Activated CD8-positive, alpha-beta memory T cell treated with anti-CD3 and anti-CD28 coated beads for 4 hours (primary cell): ENCODE measurements at regions not wholly inside any gene's neighbourhood (a gene's known extent, or its start where the extent isn't known, plus 50 kb on each side); places are given as distances from the start of the nearest gene placed in this dataset.
"Not testable (repeated sequence)": the region's sequence is repeated elsewhere in the genome, so short reads cannot be mapped to it uniquely, and the experiment has no call there.

Experiments used
- DNase-seq, 2 donors: peaks; one replicate each; pipeline ENCODE4 v3.0.0-alpha.2; 2020; ENCODE audit warnings: low read depth in 2 of 2

- no peak for DNase-seq
These were observed 518.1 kb downstream of the CSNK1G3 start for GRCh38 chr5:124030043-124030491.

- DNase-seq: no peak
These were observed 515.5 kb downstream of the CSNK1G3 start for GRCh38 chr5:124027441-124027840.

- no peak for DNase-seq
These were observed 513.4 kb downstream of the CSNK1G3 start for GRCh38 chr5:124025306-124025845.

GRCh38 chr5:124022966-124023365, 511.0 kb downstream of the CSNK1G3 start:
- DNase-seq: no peak

- DNase-seq: no peak
These were observed 509.8 kb downstream of the CSNK1G3 start for GRCh38 chr5:124021776-124022175.

- DNase-seq: no peak
These were observed 509.2 kb downstream of the CSNK1G3 start for GRCh38 chr5:124021066-124021641.

GRCh38 chr5:124017321-124017720, 505.3 kb downstream of the CSNK1G3 start:
- DNase-seq: not testable (repeated sequence)

- no peak for DNase-seq
These were observed 495.9 kb downstream of the CSNK1G3 start for GRCh38 chr5:124007675-124008398.

- DNase-seq: no peak
These were observed 489.1 kb downstream of the CSNK1G3 start for GRCh38 chr5:124001036-124001615.

- no peak for DNase-seq
These were observed 488.6 kb downstream of the CSNK1G3 start for GRCh38 chr5:124000538-124000937.

- no peak for DNase-seq
These were observed 485.7 kb downstream of the CSNK1G3 start for GRCh38 chr5:123997462-123998215.

- no peak for DNase-seq
These were observed 485.1 kb downstream of the CSNK1G3 start for GRCh38 chr5:123997064-123997461.

GRCh38 chr5:123992641-123993040, 480.7 kb downstream of the CSNK1G3 start:
- DNase-seq: no peak

GRCh38 chr5:123987956-123988355, 476.0 kb downstream of the CSNK1G3 start:
- DNase-seq: no peak

GRCh38 chr5:123976379-123977033, 464.5 kb downstream of the CSNK1G3 start:
- no peak for DNase-seq

- not testable (repeated sequence) for DNase-seq
These were observed 463.5 kb downstream of the CSNK1G3 start for GRCh38 chr5:123975521-123975920.

- no peak for DNase-seq
These were observed 454.8 kb downstream of the CSNK1G3 start for GRCh38 chr5:123966781-123967180.

- no peak for DNase-seq
These were observed 453.6 kb downstream of the CSNK1G3 start for GRCh38 chr5:123965626-123966025.

GRCh38 chr5:123964884-123965283, 452.9 kb downstream of the CSNK1G3 start:
- no peak for DNase-seq

- no peak for DNase-seq
These were observed 448.5 kb downstream of the CSNK1G3 start for GRCh38 chr5:123960526-123960925.

GRCh38 chr5:123951582-123951977, 439.6 kb downstream of the CSNK1G3 start:
- DNase-seq: no peak
